NCI-H524 (cell line): ENCODE measurements at regions not wholly inside any gene's neighbourhood (a gene's known extent, or its start where the extent isn't known, plus 50 kb on each side); places are given as distances from the start of the nearest gene placed in this dataset.
A peak's percentile ranks its signal among the peaks of the same experiment; 100 is the strongest.

Source experiments
- DNase-seq, 2 experiments: peaks; one replicate each; lab custom pipeline; 2025; lab: John Stamatoyannopoulos, UW

- no peak for DNase-seq
Observed at GRCh38 chr7:84624927-84625326, 430.3 kb upstream of the SEMA3A start.

GRCh38 chr7:84624527-84624926 is 429.9 kb upstream of the SEMA3A start:
- DNase-seq = no peak

GRCh38 chr7:84617265-84618030 is 422.9 kb upstream of the SEMA3A start:
- no peak for DNase-seq

GRCh38 chr7:84614821-84615501 is 420.4 kb upstream of the SEMA3A start:
- DNase-seq = no peak

- DNase-seq = no peak
Observed at GRCh38 chr7:84612981-84613681, 418.5 kb upstream of the SEMA3A start.

GRCh38 chr7:84611391-84611790 is 416.8 kb upstream of the SEMA3A start:
- peak; percentile 12 to 29 for DNase-seq

- no peak for DNase-seq
Observed at GRCh38 chr7:84610390-84610789, 415.8 kb upstream of the SEMA3A start.

GRCh38 chr7:84605301-84605700 is 410.7 kb upstream of the SEMA3A start:
- no peak for DNase-seq

- DNase-seq = no peak
Observed at GRCh38 chr7:84603545-84603944, 409.0 kb upstream of the SEMA3A start.

GRCh38 chr7:84595026-84595425 is 400.4 kb upstream of the SEMA3A start:
- DNase-seq = no peak

GRCh38 chr7:84591897-84592296 is 397.3 kb upstream of the SEMA3A start:
- DNase-seq = no peak

GRCh38 chr7:84589012-84589411 is 394.4 kb upstream of the SEMA3A start:
- DNase-seq = no peak

GRCh38 chr7:84583331-84583730 is 388.7 kb upstream of the SEMA3A start:
- no peak for DNase-seq

GRCh38 chr7:84582747-84583146 is 388.2 kb upstream of the SEMA3A start:
- no peak for DNase-seq

GRCh38 chr7:84578825-84579224 is 384.2 kb upstream of the SEMA3A start:
- DNase-seq = no peak

GRCh38 chr7:84568781-84569180 is 374.2 kb upstream of the SEMA3A start:
- no peak for DNase-seq

- no peak for DNase-seq
Observed at GRCh38 chr7:84565345-84566074, 370.9 kb upstream of the SEMA3A start.

GRCh38 chr7:84553711-84554110 is 359.1 kb upstream of the SEMA3A start:
- DNase-seq = no peak

- DNase-seq = no peak
Observed at GRCh38 chr7:84549409-84549808, 354.8 kb upstream of the SEMA3A start.

GRCh38 chr7:84548366-84549365 is 354.1 kb upstream of the SEMA3A start:
- DNase-seq = no peak

- no peak for DNase-seq
Observed at GRCh38 chr7:84547331-84547730, 352.7 kb upstream of the SEMA3A start.
